Liver (tissue), 8 donors: ENCODE measurements at regions not wholly inside any gene's neighbourhood (a gene's known extent, or its start where the extent isn't known, plus 50 kb on each side); places are given as distances from the start of the nearest gene placed in this dataset.

Source experiments
- DNase-seq: peaks from one replicate; pipeline ENCODE4 v3.0.0-alpha.2; 2017; ENCODE audit warnings: low spot score
- H3K27ac ChIP-seq, 2 donors: one replicate each; pipeline ENCODE4 v1.7.0; 2013; ENCODE audit warnings: inconsistent platforms in 2 of 2, low read length in 2 of 2, control low read depth in 1 of 2, low read depth in 1 of 2, mild to moderate bottlenecking in 1 of 2
- H3K27me3 ChIP-seq, 4 donors: one replicate each; pipeline versions ENCODE4 v1.6.1 to v1.7.0; 2013; ENCODE audit warnings: low read length in 3 of 4, inconsistent platforms in 1 of 4, mild to moderate bottlenecking in 1 of 4, moderate library complexity in 1 of 4; ENCODE audit not compliant: control insufficient read depth in 4 of 4, insufficient read depth in 4 of 4
- H3K36me3 ChIP-seq, 4 donors: one replicate each; pipeline versions ENCODE4 v1.6.1 to v1.7.0; 2013; ENCODE audit warnings: low read length in 3 of 4, mild to moderate bottlenecking in 3 of 4, low read depth in 1 of 4, moderate library complexity in 1 of 4; ENCODE audit not compliant: control insufficient read depth in 4 of 4, insufficient read depth in 3 of 4
- H3K4me1 ChIP-seq, 4 donors: one replicate each; pipeline versions ENCODE4 v1.6.1 to v1.7.0; 2013; ENCODE audit warnings: low read length in 3 of 4, mild to moderate bottlenecking in 3 of 4, moderate library complexity in 1 of 4; ENCODE audit not compliant: control insufficient read depth in 4 of 4, insufficient read depth in 4 of 4
- H3K4me3 ChIP-seq, 3 donors: one replicate each; pipeline versions ENCODE4 v1.6.1 to v1.7.0; 2013; ENCODE audit warnings: low read length in 3 of 3, control low read depth in 1 of 3, low read depth in 1 of 3, mild to moderate bottlenecking in 1 of 3
- H3K9ac ChIP-seq, 2 donors: one replicate each; pipeline ENCODE4 v1.7.0; 2013; ENCODE audit warnings: low read length in 2 of 2, mild to moderate bottlenecking in 2 of 2, moderate library complexity in 2 of 2, control low read depth in 1 of 2, low read depth in 1 of 2
- H3K9me3 ChIP-seq, 4 donors: one replicate each; pipeline versions ENCODE4 v1.6.1 to v1.7.0; 2013; ENCODE audit warnings: low read length in 3 of 4; ENCODE audit not compliant: control insufficient read depth in 4 of 4
- ATF3 ChIP-seq: IDR thresholded peaks from 2 replicates; pipeline ENCODE4 v1.6.1; 2016; ENCODE audit warnings: antibody characterized with exemption
- CTCF ChIP-seq: fragments of 150-350 bp; IDR thresholded peaks from 2 replicates; pipeline ENCODE4 v1.5.1; 2017; ENCODE audit warnings: improper control_type of control experiment, low read depth, low read length; ENCODE audit not compliant: missing input control
- EGR1 ChIP-seq, 2 donors: IDR thresholded peaks; 2 replicates each; pipeline ENCODE4 v1.6.1; 2016 to 2018; ENCODE audit warnings: antibody characterized with exemption in 2 of 2, low read depth in 2 of 2
- FOXA2 ChIP-seq: IDR thresholded peaks from 2 replicates; pipeline ENCODE4 v1.6.1; 2016; ENCODE audit warnings: antibody characterized with exemption
- GABPA ChIP-seq, 2 donors: IDR thresholded peaks in 1 of 2; conservative IDR thresholded peaks in 1 of 2; 2 replicates each; pipeline ENCODE4 v1.6.1; 2016; ENCODE audit warnings: antibody characterized with exemption in 2 of 2, mild to moderate bottlenecking in 1 of 2, moderate library complexity in 1 of 2
- HNF4A ChIP-seq, 2 donors: conservative IDR thresholded peaks; 2 replicates each; pipeline ENCODE4 v1.6.1; 2016; ENCODE audit warnings: antibody characterized with exemption in 2 of 2, mild to moderate bottlenecking in 2 of 2
- JUND ChIP-seq, 2 donors: IDR thresholded peaks; 2 replicates each; pipeline ENCODE4 v1.6.1; 2016; ENCODE audit warnings: antibody characterized with exemption in 2 of 2
- MAX ChIP-seq: IDR thresholded peaks from 2 replicates; pipeline ENCODE4 v1.6.1; 2016; ENCODE audit warnings: antibody characterized with exemption
- NR2F2 ChIP-seq: IDR thresholded peaks from 2 replicates; pipeline ENCODE4 v1.6.1; 2016; ENCODE audit warnings: antibody characterized with exemption
- RAD21 ChIP-seq, 2 donors: IDR thresholded peaks; 2 replicates each; pipeline ENCODE4 v1.6.1; 2016; ENCODE audit warnings: antibody characterized with exemption in 2 of 2, mild to moderate bottlenecking in 2 of 2
- REST ChIP-seq: IDR thresholded peaks from 2 replicates; pipeline ENCODE4 v1.6.1; 2016; ENCODE audit warnings: antibody characterized with exemption, mild to moderate bottlenecking
- RXRA ChIP-seq, 2 donors: IDR thresholded peaks; 2 replicates each; pipeline ENCODE4 v1.6.1; 2017 to 2018; ENCODE audit warnings: antibody characterized with exemption in 2 of 2, mild to moderate bottlenecking in 1 of 2
- SP1 ChIP-seq: IDR thresholded peaks from 2 replicates; pipeline ENCODE4 v1.6.1; 2018; ENCODE audit warnings: antibody characterized with exemption, mild to moderate bottlenecking
- TAF1 ChIP-seq: conservative IDR thresholded peaks from 2 replicates; pipeline ENCODE4 v1.6.1; 2016; ENCODE audit warnings: antibody characterized with exemption, mild to moderate bottlenecking
- YY1 ChIP-seq: IDR thresholded peaks from 2 replicates; pipeline ENCODE4 v1.6.1; 2016; ENCODE audit warnings: antibody characterized with exemption, mild to moderate bottlenecking
- ZBTB33 ChIP-seq: IDR thresholded peaks from 2 replicates; pipeline ENCODE4 v1.6.1; 2016; ENCODE audit warnings: antibody characterized with exemption
- WGBS: extraction: QIAGEN DNeasy Blood & Tissue Kit; methylation state at CpG from one replicate; pipeline ENCODE4 v1.1.7; 2013; 5-methylcytosine and 5-hydroxymethylcytosine counted together
- donor health status: healthy.
- donor health status: healthy.
- donor health status: healthy.
- donor health status: healthy.
- donor health status: healthy.

- TF ChIP-seq CTCF (no peak), HNF4A (conservative IDR thresholded peaks at IDR 0.05) (peak in 1 of 2 donors; percentile 10), YY1 (no peak), NR2F2 (no peak), ZBTB33 (no peak), REST (no peak), JUND (IDR thresholded peaks at IDR 0.05) (no peak), FOXA2 (no peak), SP1 (no peak), RXRA (IDR thresholded peaks at IDR 0.05) (no peak), MAX (no peak), RAD21 (IDR thresholded peaks at IDR 0.05) (peak in 1 of 2 donors; percentile 6)
- Histone ChIP-seq H3K27me3 (peaks cover 0 to 6% (median 0%) of the 10 kb centered on the region in 4 donors), H3K36me3 (no peaks in the 10 kb centered on the region), H3K4me1 (peaks cover 2 to 13% (median 10%) of the 10 kb centered on the region in 4 donors), H3K27ac (no peak overlapping the region), H3K9me3 (peaks cover 3 to 17% (median 6%) of the 10 kb centered on the region in 4 donors), H3K4me3 (no peak overlapping the region), H3K9ac (no peak overlapping the region)
- no peak for DNase-seq
- WGBS = 32% methylated on average over 3 of the region's 3 CpGs
These were observed 183.5 kb upstream of the DPYD start for GRCh38 chr1:98104289-98104688.

- Histone ChIP-seq H3K9me3 (peaks cover 3 to 17% (median 6%) of the 10 kb centered on the region in 4 donors), H3K27me3 (peaks cover 0 to 6% (median 0%) of the 10 kb centered on the region in 4 donors), H3K9ac (no peak overlapping the region), H3K36me3 (no peaks in the 10 kb centered on the region), H3K4me1 (peaks cover 2 to 13% (median 10%) of the 10 kb centered on the region in 4 donors), H3K4me3 (no peak overlapping the region), H3K27ac (no peak overlapping the region)
- DNase-seq = no peak
- 66% methylated on average over 5 of the region's 5 CpGs for WGBS
- no peak for TF ChIP-seq GABPA (IDR thresholded peaks at IDR 0.05 in 1 of 2, conservative IDR thresholded peaks at IDR 0.05 in 1 of 2)
- TF ChIP-seq EGR1 (IDR thresholded peaks at IDR 0.05; ENCODE audit: low read depth in 2 of 2) = no peak
- TF ChIP-seq YY1 = no peak
- no peak for TF ChIP-seq JUND (IDR thresholded peaks at IDR 0.05)
- TF ChIP-seq RAD21 (IDR thresholded peaks at IDR 0.05) = no peak
- no peak for TF ChIP-seq TAF1
- no peak for TF ChIP-seq RXRA (IDR thresholded peaks at IDR 0.05)
- TF ChIP-seq FOXA2 = no peak
- no peak for TF ChIP-seq HNF4A (conservative IDR thresholded peaks at IDR 0.05)
- TF ChIP-seq SP1 = no peak
- no peak for TF ChIP-seq ATF3
- no peak for TF ChIP-seq NR2F2
- no peak for TF ChIP-seq CTCF
These were observed 182.9 kb upstream of the DPYD start for GRCh38 chr1:98103617-98104285.
